HL-60 (cell line): ENCODE measurements at regions not wholly inside any gene's neighbourhood (a gene's known extent, or its start where the extent isn't known, plus 50 kb on each side); places are given as distances from the start of the nearest gene placed in this dataset.

Source experiments
- DNase-seq, 2 experiments: peaks; one replicate each; pipeline ENCODE4 v3.0.0-alpha.2; 2010 to 2020; ENCODE audit warnings: low read depth in 1 of 2, low spot score in 1 of 2
- H3K27ac ChIP-seq: fragments of 250-450 bp; sonication (Bioruptor Pico); replicated peaks from 2 replicates; pipeline ENCODE4 v1.5.1; 2020; ENCODE audit warnings: mild to moderate bottlenecking, moderate library complexity
- H3K27me3 ChIP-seq: fragments of 250-450 bp; sonication (Bioruptor Pico); 2 replicates; pipeline ENCODE4 v1.5.1; 2021; ENCODE audit warnings: mild to moderate bottlenecking, moderate library complexity; ENCODE audit not compliant: insufficient read depth, poor library complexity, severe bottlenecking
- H3K4me3 ChIP-seq: replicated peaks from 2 replicates; pipeline ENCODE4 v1.5.1; 2011; ENCODE audit warnings: mild to moderate bottlenecking, control low read depth, low read length; ENCODE audit not compliant: insufficient read depth
- GABPA ChIP-seq: IDR thresholded peaks from 2 replicates; pipeline ENCODE4 v1.6.1; 2012; ENCODE audit warnings: low read depth
- POLR2AphosphoS5 ChIP-seq: IDR thresholded peaks from 2 replicates; pipeline ENCODE4 v1.6.1; 2012; ENCODE audit warnings: low read depth
- SPI1 ChIP-seq: IDR thresholded peaks from 2 replicates; pipeline ENCODE4 v1.6.1; 2012; ENCODE audit warnings: low read depth, mild to moderate bottlenecking, borderline replicate concordance
- TF ChIP-seq, protein P1 (sequence below): IDR thresholded peaks from 2 replicates; pipeline ENCODE4 v1.6.1; 2012; ENCODE audit warnings: low read depth; ENCODE audit not compliant: insufficient replicate concordance
- TF ChIP-seq, protein P2 (sequence below): IDR thresholded peaks from one replicate; pipeline ENCODE4 v1.5.1; 2011; ENCODE audit warnings: low read length, control low read depth, inconsistent platforms; ENCODE audit not compliant: insufficient read depth

DNA sequence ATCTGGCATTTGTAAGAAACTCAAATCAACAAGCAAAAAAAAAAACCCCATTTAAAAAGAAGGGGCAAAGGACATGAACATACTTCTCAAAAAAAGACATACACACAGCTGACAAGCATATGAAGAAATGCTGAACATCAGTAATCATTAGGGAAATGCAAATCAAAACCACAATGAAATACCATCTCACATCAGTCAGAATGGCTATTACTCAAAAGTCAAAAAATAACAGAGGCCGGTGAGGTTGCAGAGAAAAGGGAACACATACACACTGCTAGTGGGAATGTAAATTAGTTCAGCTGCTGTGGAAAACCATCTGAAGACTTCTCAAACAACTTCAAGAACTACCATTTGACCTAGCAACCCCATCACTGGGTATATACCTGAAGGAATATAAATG, 199.4 kb upstream of the THBS1 start:
- no peak overlapping the region for H3K27ac ChIP-seq
- no peak for TF ChIP-seq GABPA
- no peak for TF ChIP-seq POLR2AphosphoS5
- TF ChIP-seq, protein P1, sequence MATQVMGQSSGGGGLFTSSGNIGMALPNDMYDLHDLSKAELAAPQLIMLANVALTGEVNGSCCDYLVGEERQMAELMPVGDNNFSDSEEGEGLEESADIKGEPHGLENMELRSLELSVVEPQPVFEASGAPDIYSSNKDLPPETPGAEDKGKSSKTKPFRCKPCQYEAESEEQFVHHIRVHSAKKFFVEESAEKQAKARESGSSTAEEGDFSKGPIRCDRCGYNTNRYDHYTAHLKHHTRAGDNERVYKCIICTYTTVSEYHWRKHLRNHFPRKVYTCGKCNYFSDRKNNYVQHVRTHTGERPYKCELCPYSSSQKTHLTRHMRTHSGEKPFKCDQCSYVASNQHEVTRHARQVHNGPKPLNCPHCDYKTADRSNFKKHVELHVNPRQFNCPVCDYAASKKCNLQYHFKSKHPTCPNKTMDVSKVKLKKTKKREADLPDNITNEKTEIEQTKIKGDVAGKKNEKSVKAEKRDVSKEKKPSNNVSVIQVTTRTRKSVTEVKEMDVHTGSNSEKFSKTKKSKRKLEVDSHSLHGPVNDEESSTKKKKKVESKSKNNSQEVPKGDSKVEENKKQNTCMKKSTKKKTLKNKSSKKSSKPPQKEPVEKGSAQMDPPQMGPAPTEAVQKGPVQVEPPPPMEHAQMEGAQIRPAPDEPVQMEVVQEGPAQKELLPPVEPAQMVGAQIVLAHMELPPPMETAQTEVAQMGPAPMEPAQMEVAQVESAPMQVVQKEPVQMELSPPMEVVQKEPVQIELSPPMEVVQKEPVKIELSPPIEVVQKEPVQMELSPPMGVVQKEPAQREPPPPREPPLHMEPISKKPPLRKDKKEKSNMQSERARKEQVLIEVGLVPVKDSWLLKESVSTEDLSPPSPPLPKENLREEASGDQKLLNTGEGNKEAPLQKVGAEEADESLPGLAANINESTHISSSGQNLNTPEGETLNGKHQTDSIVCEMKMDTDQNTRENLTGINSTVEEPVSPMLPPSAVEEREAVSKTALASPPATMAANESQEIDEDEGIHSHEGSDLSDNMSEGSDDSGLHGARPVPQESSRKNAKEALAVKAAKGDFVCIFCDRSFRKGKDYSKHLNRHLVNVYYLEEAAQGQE: no peak
- TF ChIP-seq, protein P2, sequence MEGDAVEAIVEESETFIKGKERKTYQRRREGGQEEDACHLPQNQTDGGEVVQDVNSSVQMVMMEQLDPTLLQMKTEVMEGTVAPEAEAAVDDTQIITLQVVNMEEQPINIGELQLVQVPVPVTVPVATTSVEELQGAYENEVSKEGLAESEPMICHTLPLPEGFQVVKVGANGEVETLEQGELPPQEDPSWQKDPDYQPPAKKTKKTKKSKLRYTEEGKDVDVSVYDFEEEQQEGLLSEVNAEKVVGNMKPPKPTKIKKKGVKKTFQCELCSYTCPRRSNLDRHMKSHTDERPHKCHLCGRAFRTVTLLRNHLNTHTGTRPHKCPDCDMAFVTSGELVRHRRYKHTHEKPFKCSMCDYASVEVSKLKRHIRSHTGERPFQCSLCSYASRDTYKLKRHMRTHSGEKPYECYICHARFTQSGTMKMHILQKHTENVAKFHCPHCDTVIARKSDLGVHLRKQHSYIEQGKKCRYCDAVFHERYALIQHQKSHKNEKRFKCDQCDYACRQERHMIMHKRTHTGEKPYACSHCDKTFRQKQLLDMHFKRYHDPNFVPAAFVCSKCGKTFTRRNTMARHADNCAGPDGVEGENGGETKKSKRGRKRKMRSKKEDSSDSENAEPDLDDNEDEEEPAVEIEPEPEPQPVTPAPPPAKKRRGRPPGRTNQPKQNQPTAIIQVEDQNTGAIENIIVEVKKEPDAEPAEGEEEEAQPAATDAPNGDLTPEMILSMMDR: no peak
- no peak for TF ChIP-seq SPI1
- H3K4me3 ChIP-seq: no peak overlapping the region
- peak in 1 of 2 experiments; percentile 25 for DNase-seq
- H3K27me3 ChIP-seq: no peaks in the 10 kb centered on the region

DNA sequence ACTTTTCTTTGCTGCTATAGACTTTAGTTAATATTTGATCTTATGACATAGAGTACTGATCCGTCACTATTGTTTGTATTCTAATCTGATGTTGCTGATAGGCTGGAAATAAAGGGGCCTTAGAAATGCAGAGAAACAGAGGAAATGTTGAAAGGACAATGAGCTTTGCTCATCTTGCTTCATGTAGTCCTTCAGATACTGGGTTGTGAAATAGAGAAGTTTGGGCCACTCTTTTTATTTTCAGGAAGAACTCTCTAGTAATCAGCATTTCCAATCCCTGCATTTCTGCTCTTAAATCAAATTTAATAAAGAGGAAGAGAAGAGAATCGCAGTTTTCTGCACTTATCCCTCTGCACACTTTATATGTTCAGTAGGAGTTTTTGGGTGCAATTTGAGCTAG, 192.8 kb upstream of the THBS1 start:
- peak; percentile 38 to 56 for DNase-seq
- TF ChIP-seq SPI1 (peak; percentile 64), GABPA (no peak)
- Histone ChIP-seq H3K27me3 (no peaks in the 10 kb centered on the region), H3K27ac (peak overlapping the region; percentile 29), H3K4me3 (no peak overlapping the region)

DNA sequence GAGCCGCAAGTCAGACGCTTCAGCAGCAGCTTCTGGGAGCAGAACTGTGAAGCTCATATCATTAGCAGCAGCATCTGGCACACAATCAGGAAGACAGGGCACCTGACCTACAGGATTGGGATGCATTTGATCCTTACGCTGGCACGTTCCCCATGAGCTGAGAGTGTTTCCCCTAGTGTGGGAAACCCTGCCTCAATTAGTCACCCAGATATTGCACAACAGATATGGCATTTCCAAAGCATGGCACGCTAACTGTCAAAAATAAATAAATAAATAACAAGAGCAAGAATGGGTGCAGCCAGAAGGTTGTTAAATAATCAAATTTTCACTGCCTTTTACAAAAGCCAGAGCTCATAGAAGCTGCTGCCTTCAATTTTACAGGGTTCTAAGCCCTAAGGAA, 189.6 kb upstream of the THBS1 start:
- Histone ChIP-seq H3K27ac (no peak overlapping the region), H3K4me3 (no peak overlapping the region), H3K27me3 (no peaks in the 10 kb centered on the region)
- DNase-seq: peak in 1 of 2 experiments; percentile 55
- TF ChIP-seq, protein P2: no peak
- TF ChIP-seq, protein P1: no peak
- TF ChIP-seq GABPA: no peak
- TF ChIP-seq POLR2AphosphoS5: no peak
- TF ChIP-seq SPI1: no peak

DNA sequence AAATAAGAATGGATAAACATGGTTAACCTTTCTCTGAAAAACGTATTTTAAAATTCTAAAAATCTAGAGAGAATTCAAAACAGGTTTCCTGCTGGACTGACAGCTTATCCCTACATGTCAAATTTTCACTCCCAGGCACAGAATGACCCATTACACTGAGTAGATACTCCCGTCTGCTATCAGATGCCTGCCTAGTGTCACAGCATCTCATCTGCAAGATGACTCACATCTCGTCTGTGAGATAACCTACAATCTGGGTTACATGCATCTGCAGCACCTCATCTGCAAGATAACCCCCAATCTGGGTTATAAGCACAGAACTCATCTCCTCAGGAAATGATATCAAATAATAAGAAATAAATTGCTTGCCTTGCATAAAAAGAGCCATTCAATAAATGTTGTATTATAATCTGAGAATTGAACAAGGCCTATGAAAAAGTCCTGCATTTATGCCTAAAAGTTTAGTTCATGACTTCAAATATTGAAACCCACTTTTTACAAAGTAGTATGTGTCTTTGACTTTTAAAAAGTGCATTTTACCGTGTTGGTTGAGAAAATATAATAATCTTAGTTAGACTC, 188.3 kb upstream of the THBS1 start:
- no peak overlapping the region for H3K4me3 ChIP-seq
- TF ChIP-seq, protein P1: no peak
- TF ChIP-seq SPI1: no peak
- no peak for DNase-seq

More for the DNA sequence above, 188.3 kb upstream of the THBS1 start:
- no peaks in the 10 kb centered on the region for H3K27me3 ChIP-seq
- no peak overlapping the region for H3K27ac ChIP-seq
